ENCODE measurements at regions not wholly inside any gene's neighbourhood (a gene's known extent, or its start where the extent isn't known, plus 50 kb on each side); places are given as distances from the start of the nearest gene placed in this dataset.

GRCh38 chr1:11418056-11418455, 60.9 kb upstream of the DISP3 start (continued):
- TF ChIP-seq ZNF462 (CRISPR knock-in tag; IDR thresholded peaks at IDR 0.05): no peak

GRCh38 chr1:11421443-11421842, 57.5 kb upstream of the DISP3 start:
- Histone ChIP-seq H3K79me2 (replicated peaks; ENCODE audit: insufficient read depth) (no peaks in the 10 kb centered on the region), H3K27ac (ENCODE audit: low read depth) (no peak overlapping the region), H3K9me2 (ENCODE audit: insufficient read depth) (no peaks in the 10 kb centered on the region), H3K4me3 (no peak overlapping the region), H2AFZ (no peak overlapping the region), H3K4me2 (no peak overlapping the region), H3K36me3 (ENCODE audit: insufficient read depth) (no peaks in the 10 kb centered on the region), H3K27me3 (ENCODE audit: insufficient read depth) (no peaks in the 10 kb centered on the region), H4K20me1 (replicated peaks; ENCODE audit: insufficient read depth) (no peaks in the 10 kb centered on the region), H3K4me1 (ENCODE audit: insufficient read depth) (peaks cover 10% of the 10 kb centered on the region), H3F3A (replicated peaks; ENCODE audit: low read depth) (no peaks in the 10 kb centered on the region)
- no peak for DNase-seq (ENCODE audit: low spot score)
- peaks cover 6% of the 10 kb centered on the region for H3K27me3 Mint-ChIP-seq (ENCODE audit: insufficient read depth, low read depth, poor library complexity)
- ATAC-seq: no peak
- H3K27ac Mint-ChIP-seq: no peak overlapping the region
- no peaks in the 10 kb centered on the region for H3K9me3 Mint-ChIP-seq
- H3K4me3 Mint-ChIP-seq: no peak overlapping the region
- no peaks in the 10 kb centered on the region for H3K36me3 Mint-ChIP-seq (ENCODE audit: low read depth)
- peaks cover 15% of the 10 kb centered on the region for H3K4me1 Mint-ChIP-seq
- TF ChIP-seq CREB1 (CRISPR knock-in tag; IDR thresholded peaks at IDR 0.05; ENCODE audit: low read depth) (no peak), POLR2AphosphoS5 (IDR thresholded peaks at IDR 0.05; ENCODE audit: low read depth) (no peak), ZNF462 (CRISPR knock-in tag; IDR thresholded peaks at IDR 0.05) (no peak), ZNF331 (CRISPR knock-in tag; IDR thresholded peaks at IDR 0.05; ENCODE audit: low read depth) (no peak), JUNB (IDR thresholded peaks at IDR 0.05; ENCODE audit: unreplicated experiment) (no peak), EZH2phosphoT487 (IDR thresholded peaks at IDR 0.05; ENCODE audit: unreplicated experiment) (no peak), REST (IDR thresholded peaks at IDR 0.05; ENCODE audit: unreplicated experiment) (no peak)

Measured in GM23338 (cell line).